Gastrocnemius medialis (tissue), 4 donors: ENCODE measurements at regions not wholly inside any gene's neighbourhood (a gene's known extent, or its start where the extent isn't known, plus 50 kb on each side); places are given as distances from the start of the nearest gene placed in this dataset.

Source experiments
- CTCF ChIP-seq, 5 experiments: fragments of 450-650 bp in 3 of 5; fragments of 200-600 bp in 2 of 5; sonication (generic) in 2 of 5; IDR thresholded peaks in 4 of 5; conservative IDR thresholded peaks in 1 of 5; 1 replicate in 4 of 5; 2 replicates in 1 of 5; pipeline ENCODE4 v1.5.1; 2016 to 2019; ENCODE audit warnings: antibody characterized with exemption in 5 of 5, mild to moderate bottlenecking in 3 of 5, moderate library complexity in 3 of 5
- POLR2A ChIP-seq, 2 donors: fragments of 450-650 bp; IDR thresholded peaks; one replicate each; pipeline ENCODE4 v1.6.1; 2017; ENCODE audit warnings: antibody characterized with exemption in 2 of 2, mild to moderate bottlenecking in 2 of 2, moderate library complexity in 2 of 2

DNA sequence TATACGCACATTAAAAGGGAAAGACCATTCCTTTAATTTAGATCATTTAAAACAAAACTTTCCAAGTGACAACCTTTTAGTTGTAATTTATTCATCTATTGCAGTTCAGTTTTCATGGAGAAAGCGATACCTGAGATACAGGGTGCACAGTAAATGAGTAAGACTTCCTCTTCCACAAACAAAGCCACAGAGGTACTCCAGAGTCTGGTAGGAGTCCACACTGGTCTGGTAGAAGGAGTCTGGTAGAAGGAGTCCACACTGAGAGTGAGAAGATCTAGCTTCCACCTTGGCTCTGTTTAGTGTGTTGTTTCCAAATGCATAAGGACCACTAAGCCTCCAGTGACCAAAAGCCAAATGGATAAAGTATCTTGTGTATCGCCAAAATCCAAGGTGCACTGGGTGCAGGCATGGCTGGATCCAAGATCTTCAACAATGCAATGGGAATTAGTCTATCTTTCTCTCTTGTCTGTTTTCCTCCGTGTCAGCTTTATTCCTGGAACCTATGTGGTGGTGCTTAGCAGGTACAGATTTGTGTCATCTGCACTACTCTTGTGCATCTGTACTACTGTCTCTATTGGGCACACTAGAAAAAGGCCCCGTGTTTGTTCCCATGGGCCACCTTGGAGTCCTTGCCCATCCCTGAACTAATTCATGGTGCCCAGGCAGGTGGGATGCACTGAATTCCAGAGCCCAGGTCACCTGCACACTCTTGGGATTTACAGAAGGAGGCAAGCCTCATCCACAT is 331.1 kb downstream of the BCL11B start:
- TF ChIP-seq POLR2A (IDR thresholded peaks at IDR 0.05) (no peak), CTCF (IDR thresholded peaks at IDR 0.05 in 4 of 5, conservative IDR thresholded peaks at IDR 0.05 in 1 of 5) (no peak)
